ENCODE measurements at regions not wholly inside any gene's neighbourhood (a gene's known extent, or its start where the extent isn't known, plus 50 kb on each side); places are given as distances from the start of the nearest gene placed in this dataset.

DNA sequence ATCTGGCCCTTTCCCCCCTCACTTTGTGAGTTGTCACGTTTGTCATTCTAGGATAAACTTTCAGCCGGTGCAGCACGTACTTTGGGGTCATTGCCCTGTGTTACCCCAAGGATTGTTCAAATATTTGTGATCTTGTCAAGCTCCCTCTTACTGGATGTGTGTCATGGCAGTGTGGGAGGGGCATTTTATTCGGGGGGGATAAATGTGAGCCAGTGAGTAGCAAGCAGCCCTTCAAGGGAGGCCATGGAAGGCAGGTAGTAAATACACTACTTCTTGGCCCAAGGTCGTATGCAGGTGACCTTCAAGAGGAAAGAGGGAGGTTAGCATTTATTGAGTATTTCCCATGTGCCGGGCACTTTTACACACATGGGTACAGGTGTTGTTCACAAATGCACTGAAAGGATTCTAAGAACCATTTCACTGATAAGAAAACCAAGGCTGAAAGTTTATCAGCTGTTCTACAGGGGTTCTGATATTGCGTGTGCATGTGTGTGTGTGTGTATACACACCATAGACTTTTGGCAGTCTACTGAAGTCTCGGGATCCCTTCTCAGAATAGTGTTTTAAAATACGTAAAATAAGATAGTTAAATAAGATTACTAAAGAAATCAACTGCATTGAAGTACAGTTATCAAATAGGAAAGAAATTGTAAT, 410.3 kb upstream of the TBX3 start:
- Mint-ChIP-seq H3K27me3 (ENCODE audit: unreplicated experiment) (no peaks in the 10 kb centered on the region), H3K4me3 (ENCODE audit: unreplicated experiment) (no peak overlapping the region), H3K9me3 (ENCODE audit: unreplicated experiment) (peaks cover 17% of the 10 kb centered on the region), H3K36me3 (ENCODE audit: unreplicated experiment) (no peaks in the 10 kb centered on the region), H3K27ac (ENCODE audit: unreplicated experiment) (no peak overlapping the region), H3K4me1 (ENCODE audit: unreplicated experiment) (no peaks in the 10 kb centered on the region)
- TF ChIP-seq, protein P1, sequence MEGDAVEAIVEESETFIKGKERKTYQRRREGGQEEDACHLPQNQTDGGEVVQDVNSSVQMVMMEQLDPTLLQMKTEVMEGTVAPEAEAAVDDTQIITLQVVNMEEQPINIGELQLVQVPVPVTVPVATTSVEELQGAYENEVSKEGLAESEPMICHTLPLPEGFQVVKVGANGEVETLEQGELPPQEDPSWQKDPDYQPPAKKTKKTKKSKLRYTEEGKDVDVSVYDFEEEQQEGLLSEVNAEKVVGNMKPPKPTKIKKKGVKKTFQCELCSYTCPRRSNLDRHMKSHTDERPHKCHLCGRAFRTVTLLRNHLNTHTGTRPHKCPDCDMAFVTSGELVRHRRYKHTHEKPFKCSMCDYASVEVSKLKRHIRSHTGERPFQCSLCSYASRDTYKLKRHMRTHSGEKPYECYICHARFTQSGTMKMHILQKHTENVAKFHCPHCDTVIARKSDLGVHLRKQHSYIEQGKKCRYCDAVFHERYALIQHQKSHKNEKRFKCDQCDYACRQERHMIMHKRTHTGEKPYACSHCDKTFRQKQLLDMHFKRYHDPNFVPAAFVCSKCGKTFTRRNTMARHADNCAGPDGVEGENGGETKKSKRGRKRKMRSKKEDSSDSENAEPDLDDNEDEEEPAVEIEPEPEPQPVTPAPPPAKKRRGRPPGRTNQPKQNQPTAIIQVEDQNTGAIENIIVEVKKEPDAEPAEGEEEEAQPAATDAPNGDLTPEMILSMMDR (IDR thresholded peaks at IDR 0.05): no peak
- no peak for DNase-seq (ENCODE audit: extremely low spot score, unreplicated experiment)

DNA sequence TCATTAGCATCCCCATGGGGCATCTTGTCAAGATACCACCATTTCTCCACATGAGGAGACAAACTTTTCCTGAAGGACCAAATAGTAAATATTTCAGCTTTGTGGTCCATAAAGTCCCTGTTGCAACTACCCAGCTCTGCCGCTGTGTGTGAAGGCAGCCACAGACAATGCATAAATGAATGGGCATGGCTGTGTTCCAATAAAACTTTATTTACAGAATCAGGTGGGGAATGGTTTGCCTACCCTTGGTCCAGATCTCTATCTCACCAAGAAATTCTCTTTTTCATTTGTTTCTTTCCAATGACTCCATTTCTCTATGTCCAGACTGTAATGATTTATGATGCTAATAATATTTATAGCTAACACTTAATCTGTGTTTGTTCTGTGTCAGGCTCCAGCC, 409.3 kb upstream of the TBX3 start:
- TF ChIP-seq, protein P1 (IDR thresholded peaks at IDR 0.05): no peak
- Mint-ChIP-seq H3K4me1 (ENCODE audit: unreplicated experiment) (no peaks in the 10 kb centered on the region), H3K9me3 (ENCODE audit: unreplicated experiment) (peaks cover 17% of the 10 kb centered on the region), H3K36me3 (ENCODE audit: unreplicated experiment) (no peaks in the 10 kb centered on the region), H3K4me3 (ENCODE audit: unreplicated experiment) (no peak overlapping the region), H3K27me3 (ENCODE audit: unreplicated experiment) (no peaks in the 10 kb centered on the region), H3K27ac (ENCODE audit: unreplicated experiment) (no peak overlapping the region)
- no peak for DNase-seq (ENCODE audit: extremely low spot score, unreplicated experiment)

GRCh38 chr12:115090783-115091182, 406.8 kb upstream of the TBX3 start:
- TF ChIP-seq, protein P1 (IDR thresholded peaks at IDR 0.05): no peak
- Mint-ChIP-seq H3K27ac (ENCODE audit: unreplicated experiment) (no peak overlapping the region), H3K27me3 (ENCODE audit: unreplicated experiment) (no peaks in the 10 kb centered on the region), H3K4me3 (ENCODE audit: unreplicated experiment) (no peak overlapping the region), H3K4me1 (ENCODE audit: unreplicated experiment) (no peaks in the 10 kb centered on the region), H3K36me3 (ENCODE audit: unreplicated experiment) (no peaks in the 10 kb centered on the region), H3K9me3 (ENCODE audit: unreplicated experiment) (peaks cover 7% of the 10 kb centered on the region)
- no peak for DNase-seq (ENCODE audit: extremely low spot score, unreplicated experiment)

- no peak overlapping the region for H3K27ac Mint-ChIP-seq (ENCODE audit: unreplicated experiment)
- H3K4me1 Mint-ChIP-seq (ENCODE audit: unreplicated experiment): no peaks in the 10 kb centered on the region
- H3K27me3 Mint-ChIP-seq (ENCODE audit: unreplicated experiment): no peaks in the 10 kb centered on the region
- H3K4me3 Mint-ChIP-seq (ENCODE audit: unreplicated experiment): no peak overlapping the region
- TF ChIP-seq, protein P1 (IDR thresholded peaks at IDR 0.05): no peak
- H3K36me3 Mint-ChIP-seq (ENCODE audit: unreplicated experiment): no peaks in the 10 kb centered on the region
- peaks cover 7% of the 10 kb centered on the region for H3K9me3 Mint-ChIP-seq (ENCODE audit: unreplicated experiment)
- DNase-seq (ENCODE audit: extremely low spot score, unreplicated experiment): no peak
These were observed 405.2 kb upstream of the TBX3 start for GRCh38 chr12:115088995-115089841.

- no peak overlapping the region for H3K27ac Mint-ChIP-seq (ENCODE audit: unreplicated experiment)
- DNase-seq (ENCODE audit: extremely low spot score, unreplicated experiment): no peak
- H3K36me3 Mint-ChIP-seq (ENCODE audit: unreplicated experiment): no peaks in the 10 kb centered on the region
- TF ChIP-seq, protein P1 (IDR thresholded peaks at IDR 0.05): no peak
- H3K4me3 Mint-ChIP-seq (ENCODE audit: unreplicated experiment): no peak overlapping the region
- no peaks in the 10 kb centered on the region for H3K27me3 Mint-ChIP-seq (ENCODE audit: unreplicated experiment)
- H3K9me3 Mint-ChIP-seq (ENCODE audit: unreplicated experiment): peaks cover 4% of the 10 kb centered on the region
- no peaks in the 10 kb centered on the region for H3K4me1 Mint-ChIP-seq (ENCODE audit: unreplicated experiment)
These were observed 404.5 kb upstream of the TBX3 start for GRCh38 chr12:115088328-115088994.
